Ascending aorta (tissue), 2 donors: ENCODE measurements at regions not wholly inside any gene's neighbourhood (a gene's known extent, or its start where the extent isn't known, plus 50 kb on each side); places are given as distances from the start of the nearest gene placed in this dataset.

Source experiments
- DNase-seq, 2 donors: peaks; one replicate each; pipeline ENCODE4 v3.0.0-alpha.2; 2019; ENCODE audit warnings: low spot score in 2 of 2
- H3K27ac ChIP-seq, 2 donors: fragments of 200-600 bp; sonication (generic); one replicate each; pipeline ENCODE4 v1.5.1; 2016 to 2017; ENCODE audit warnings: mild to moderate bottlenecking in 1 of 2
- H3K27me3 ChIP-seq: fragments of 200-600 bp; sonication (generic); one replicate; pipeline ENCODE4 v1.5.1; 2017
- H3K36me3 ChIP-seq, 2 donors: fragments of 200-600 bp; sonication (generic); one replicate each; pipeline ENCODE4 v1.5.1; 2016
- H3K4me1 ChIP-seq, 2 donors: fragments of 200-600 bp; sonication (generic); one replicate each; pipeline ENCODE4 v1.5.1; 2016 to 2017; ENCODE audit warnings: mild to moderate bottlenecking in 1 of 2
- H3K4me3 ChIP-seq, 2 donors: fragments of 200-600 bp; sonication (generic); one replicate each; pipeline ENCODE4 v1.5.1; 2016 to 2017; ENCODE audit warnings: mild to moderate bottlenecking in 1 of 2
- H3K9me3 ChIP-seq, 2 donors: fragments of 200-600 bp; sonication (generic); one replicate each; pipeline ENCODE4 v1.5.1; 2016
- intact Hi-C: fragments of 100-400 bp; cut with DNase I; formaldehyde crosslinking; loops from one replicate; pipeline ENCODE4 v1.15.1; 2023
- TF ChIP-seq, protein P1 (sequence below), 3 experiments: fragments of 200-600 bp in 2 of 3; fragments of 450-650 bp in 1 of 3; sonication (generic) in 2 of 3; IDR thresholded peaks; one replicate each; pipeline ENCODE4 v1.5.1; 2016 to 2019; ENCODE audit warnings: antibody characterized with exemption in 3 of 3, mild to moderate bottlenecking in 1 of 3, moderate library complexity in 1 of 3

GRCh38 chr21:22250355-22250754 is 1252.1 kb downstream of the NCAM2 start:
- TF ChIP-seq, protein P1, sequence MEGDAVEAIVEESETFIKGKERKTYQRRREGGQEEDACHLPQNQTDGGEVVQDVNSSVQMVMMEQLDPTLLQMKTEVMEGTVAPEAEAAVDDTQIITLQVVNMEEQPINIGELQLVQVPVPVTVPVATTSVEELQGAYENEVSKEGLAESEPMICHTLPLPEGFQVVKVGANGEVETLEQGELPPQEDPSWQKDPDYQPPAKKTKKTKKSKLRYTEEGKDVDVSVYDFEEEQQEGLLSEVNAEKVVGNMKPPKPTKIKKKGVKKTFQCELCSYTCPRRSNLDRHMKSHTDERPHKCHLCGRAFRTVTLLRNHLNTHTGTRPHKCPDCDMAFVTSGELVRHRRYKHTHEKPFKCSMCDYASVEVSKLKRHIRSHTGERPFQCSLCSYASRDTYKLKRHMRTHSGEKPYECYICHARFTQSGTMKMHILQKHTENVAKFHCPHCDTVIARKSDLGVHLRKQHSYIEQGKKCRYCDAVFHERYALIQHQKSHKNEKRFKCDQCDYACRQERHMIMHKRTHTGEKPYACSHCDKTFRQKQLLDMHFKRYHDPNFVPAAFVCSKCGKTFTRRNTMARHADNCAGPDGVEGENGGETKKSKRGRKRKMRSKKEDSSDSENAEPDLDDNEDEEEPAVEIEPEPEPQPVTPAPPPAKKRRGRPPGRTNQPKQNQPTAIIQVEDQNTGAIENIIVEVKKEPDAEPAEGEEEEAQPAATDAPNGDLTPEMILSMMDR (IDR thresholded peaks at IDR 0.05): no peak
- H3K36me3 ChIP-seq: no peaks in the 10 kb centered on the region
- no peaks in the 10 kb centered on the region for H3K27me3 ChIP-seq
- DNase-seq: no peak
- intact Hi-C loops: no loop called here
- H3K4me3 ChIP-seq: no peak overlapping the region
- no peaks in the 10 kb centered on the region for H3K9me3 ChIP-seq
- H3K4me1 ChIP-seq: no peaks in the 10 kb centered on the region
- H3K27ac ChIP-seq: no peak overlapping the region

DNA sequence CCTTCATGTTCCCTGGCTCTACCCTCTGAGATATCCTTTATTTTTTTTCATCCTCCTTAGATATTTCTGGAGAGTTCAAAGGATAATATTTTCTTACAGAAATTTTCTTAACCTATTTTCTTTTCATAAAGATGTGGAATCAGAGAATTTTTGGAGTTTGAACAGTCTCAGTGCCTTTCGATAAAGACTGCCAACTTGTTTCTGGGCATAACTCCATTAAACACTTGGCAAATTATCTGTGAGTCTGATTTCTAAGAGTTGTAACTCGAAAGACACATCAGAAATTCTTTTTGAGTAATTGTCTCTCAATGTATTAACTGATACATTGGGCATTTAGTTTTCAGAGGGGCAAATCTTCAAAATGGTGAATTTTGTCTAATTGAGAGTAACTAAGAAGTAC is 1255.6 kb downstream of the NCAM2 start:
- H3K4me3 ChIP-seq: no peak overlapping the region

DNA sequence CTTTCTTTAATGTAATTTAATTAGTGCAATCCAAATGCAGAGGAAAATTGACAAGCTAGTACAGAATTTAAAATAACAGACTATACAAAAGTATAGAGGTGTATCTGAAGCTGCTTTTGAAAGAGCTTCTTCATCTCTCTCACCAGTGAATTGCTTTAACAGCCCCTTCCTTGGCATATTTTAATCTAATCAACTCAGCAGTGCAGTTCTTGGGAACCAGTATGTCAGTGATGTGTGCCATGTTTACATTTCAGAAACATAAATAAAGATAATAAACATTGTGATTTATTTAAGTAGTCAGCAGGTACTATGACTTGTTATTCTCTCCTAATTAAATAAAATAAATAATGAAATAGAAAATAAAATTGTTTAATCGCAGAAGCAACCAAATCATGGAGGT is 1260.6 kb downstream of the NCAM2 start:
- no peak for DNase-seq
- Histone ChIP-seq H3K4me3 (no peak overlapping the region), H3K27ac (no peak overlapping the region), H3K36me3 (no peaks in the 10 kb centered on the region), H3K4me1 (no peaks in the 10 kb centered on the region), H3K9me3 (no peaks in the 10 kb centered on the region), H3K27me3 (no peaks in the 10 kb centered on the region)
- intact Hi-C loops: no loop called here
- TF ChIP-seq, protein P1 (IDR thresholded peaks at IDR 0.05): no peak

More for the DNA sequence above, 1255.6 kb downstream of the NCAM2 start:
- Histone ChIP-seq H3K36me3 (no peaks in the 10 kb centered on the region), H3K9me3 (no peaks in the 10 kb centered on the region), H3K27ac (no peak overlapping the region), H3K4me1 (no peaks in the 10 kb centered on the region), H3K27me3 (no peaks in the 10 kb centered on the region)
- intact Hi-C loops: no loop called here
- TF ChIP-seq, protein P1 (IDR thresholded peaks at IDR 0.05): no peak
- no peak for DNase-seq

DNA sequence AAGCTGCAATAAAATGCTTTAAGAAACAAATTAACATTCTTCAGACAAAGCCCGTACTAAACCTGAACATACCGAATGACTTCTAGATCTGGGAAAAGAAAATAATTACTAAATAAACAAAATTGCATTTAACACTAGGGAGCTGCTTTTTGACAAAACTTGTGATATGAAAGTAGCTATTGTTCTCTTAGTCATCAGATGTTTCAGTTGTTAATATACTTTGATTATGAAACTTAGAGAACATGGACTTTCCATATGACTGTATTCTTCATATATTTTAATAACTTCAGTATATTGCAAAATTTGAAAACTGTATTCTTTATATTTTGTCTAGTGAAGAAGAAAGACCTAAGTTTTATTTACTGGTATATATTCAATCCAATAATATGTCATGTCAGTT is 1262.1 kb downstream of the NCAM2 start:
- no peak for DNase-seq
- H3K9me3 ChIP-seq: no peaks in the 10 kb centered on the region
- no peaks in the 10 kb centered on the region for H3K4me1 ChIP-seq
- TF ChIP-seq, protein P1 (IDR thresholded peaks at IDR 0.05): no peak
- intact Hi-C loops: no loop called here
- H3K27me3 ChIP-seq: no peaks in the 10 kb centered on the region
- H3K36me3 ChIP-seq: no peaks in the 10 kb centered on the region
- no peak overlapping the region for H3K4me3 ChIP-seq
- H3K27ac ChIP-seq: no peak overlapping the region

GRCh38 chr21:22263890-22264289 is 1265.7 kb downstream of the NCAM2 start:
- Histone ChIP-seq H3K9me3 (no peaks in the 10 kb centered on the region), H3K36me3 (no peaks in the 10 kb centered on the region), H3K27ac (no peak overlapping the region), H3K27me3 (no peaks in the 10 kb centered on the region), H3K4me3 (no peak overlapping the region), H3K4me1 (no peaks in the 10 kb centered on the region)
- intact Hi-C loops: no loop called here
- TF ChIP-seq, protein P1 (IDR thresholded peaks at IDR 0.05): no peak
- no peak for DNase-seq

DNA sequence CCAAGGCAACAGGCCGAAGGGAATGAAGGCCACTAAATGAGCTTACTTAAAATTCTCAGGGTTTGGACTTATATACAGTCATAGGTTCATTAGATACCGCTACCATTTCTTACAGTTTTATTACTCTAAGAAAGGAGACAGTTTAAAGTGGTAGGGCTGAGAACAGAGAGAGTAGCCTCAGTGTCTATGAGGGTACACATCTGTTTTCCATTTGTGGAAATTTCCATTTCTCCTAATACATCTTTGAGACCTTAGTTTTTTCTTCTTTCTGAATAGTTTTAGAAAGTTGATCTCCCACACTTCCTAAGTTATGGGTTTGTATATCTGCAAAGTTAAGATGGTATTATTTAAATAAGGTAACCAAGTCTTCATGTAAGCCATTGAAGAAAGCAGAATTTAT is 1279.1 kb downstream of the NCAM2 start:
- Histone ChIP-seq H3K27ac (no peak overlapping the region), H3K9me3 (no peaks in the 10 kb centered on the region), H3K4me1 (no peaks in the 10 kb centered on the region), H3K4me3 (no peak overlapping the region), H3K36me3 (no peaks in the 10 kb centered on the region), H3K27me3 (no peaks in the 10 kb centered on the region)
- TF ChIP-seq, protein P1 (IDR thresholded peaks at IDR 0.05): no peak
- intact Hi-C loops: no loop called here
- DNase-seq: no peak
